ENCODE measurements at regions not wholly inside any gene's neighbourhood (a gene's known extent, or its start where the extent isn't known, plus 50 kb on each side); places are given as distances from the start of the nearest gene placed in this dataset.

- intact Hi-C loops (cut with DNase I): no loop called here
- ATAC-seq (no peak), DNase-seq (no peak)
- TF ChIP-seq POLR2A (IDR thresholded peaks at IDR 0.05) (no peak), CTCF (IDR thresholded peaks at IDR 0.05) (no peak)
- no peaks in the 10 kb centered on the region for H3K27me3 ChIP-seq
- no peaks in the 10 kb centered on the region for H3K9me3 ChIP-seq
- no peak overlapping the region for H3K27ac ChIP-seq
- no peak overlapping the region for H3K4me3 ChIP-seq
- WGBS, 4 donors: 96 to 98% (median 97%) methylated on average over 8 of the region's 8 CpGs
- no peaks in the 10 kb centered on the region for H3K36me3 ChIP-seq
- peaks cover 0 to under 1% (median 0%) of the 10 kb centered on the region in 12 donors for H3K4me1 ChIP-seq
Measured at GRCh38 chr2:8626572-8626971, 55.3 kb upstream of the ID2 start.

- DNase-seq (no peak), ATAC-seq (no peak)
- TF ChIP-seq POLR2A (IDR thresholded peaks at IDR 0.05) (no peak), CTCF (IDR thresholded peaks at IDR 0.05) (no peak)
- H3K27me3 ChIP-seq: no peaks in the 10 kb centered on the region
- no peaks in the 10 kb centered on the region for H3K9me3 ChIP-seq
- no peaks in the 10 kb centered on the region for H3K36me3 ChIP-seq
- peaks cover 0 to 4% (median 0%) of the 10 kb centered on the region in 12 donors for H3K4me1 ChIP-seq
- H3K4me3 ChIP-seq: no peak overlapping the region
- WGBS, 4 donors: 94 to 96% (median 94%) methylated on average over 20 of the region's 20 CpGs
- intact Hi-C loops (cut with DNase I): no loop called here
- no peak overlapping the region for H3K27ac ChIP-seq
Measured at GRCh38 chr2:8627019-8627691, 54.7 kb upstream of the ID2 start.

- ATAC-seq (no peak), DNase-seq (no peak)
- TF ChIP-seq CTCF (IDR thresholded peaks at IDR 0.05) (no peak), POLR2A (IDR thresholded peaks at IDR 0.05) (no peak)
- Histone ChIP-seq H3K4me3 (no peak overlapping the region), H3K4me1 (peaks cover 0 to 4% (median 0%) of the 10 kb centered on the region in 12 donors), H3K36me3 (no peaks in the 10 kb centered on the region), H3K9me3 (no peaks in the 10 kb centered on the region), H3K27ac (no peak overlapping the region), H3K27me3 (no peaks in the 10 kb centered on the region)
- 90 to 94% (median 92%) methylated on average over 13 to 14 of the region's 14 CpGs for WGBS, 4 donors
- intact Hi-C loops (cut with DNase I): no loop called here
Measured at GRCh38 chr2:8627692-8628085, 54.2 kb upstream of the ID2 start.

DNA sequence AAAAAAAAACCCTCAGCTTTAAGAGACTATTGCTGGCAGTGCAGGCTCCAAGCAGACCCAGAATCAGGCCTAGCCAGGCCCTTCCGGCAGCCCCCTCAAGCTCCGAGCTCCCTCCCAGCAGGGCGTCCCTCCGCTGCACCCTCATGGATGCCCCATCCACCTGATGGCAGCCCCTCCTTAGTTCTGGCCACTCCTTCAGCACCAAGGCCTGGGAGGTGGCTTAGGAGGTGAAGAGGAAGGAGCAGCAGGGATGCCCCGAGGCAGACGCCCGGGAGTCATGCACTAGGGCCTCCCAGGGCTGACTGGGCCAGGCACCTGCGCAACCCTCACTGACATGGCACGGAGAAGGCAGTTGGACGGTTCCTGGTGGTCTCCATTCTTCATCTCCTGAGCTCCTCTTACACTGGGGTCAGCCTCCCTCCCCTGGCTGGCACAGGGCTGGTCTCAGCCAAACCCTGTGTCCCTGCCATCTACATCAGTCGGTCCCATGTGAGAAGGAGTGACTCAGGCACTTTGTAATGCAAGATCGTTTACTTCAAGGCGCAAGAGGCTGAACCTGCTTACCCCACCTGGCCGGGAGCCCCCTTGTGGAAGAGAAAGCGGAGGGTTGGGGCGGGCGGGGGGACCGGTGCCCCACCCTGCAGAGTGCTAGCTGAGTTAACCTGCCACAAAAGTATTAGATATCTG is 53.5 kb upstream of the ID2 start:
- H3K27me3 ChIP-seq: no peaks in the 10 kb centered on the region
- H3K27ac ChIP-seq: no peak overlapping the region
- no peak overlapping the region for H3K4me3 ChIP-seq
- DNase-seq (no peak), ATAC-seq (no peak)
- no peaks in the 10 kb centered on the region for H3K36me3 ChIP-seq
- intact Hi-C loops (cut with DNase I): no loop called here
- no peaks in the 10 kb centered on the region for H3K9me3 ChIP-seq
- no peak for TF ChIP-seq CTCF (IDR thresholded peaks at IDR 0.05)
- no peak for TF ChIP-seq POLR2A (IDR thresholded peaks at IDR 0.05)
- WGBS, 4 donors: 78 to 87% (median 84%) methylated on average over 15 to 18 of the region's 18 CpGs
- H3K4me1 ChIP-seq: peaks cover 0 to 4% (median 0%) of the 10 kb centered on the region in 12 donors

All from heart left ventricle (tissue), 16 donors.